Choroid plexus epithelial cell (primary cell): ENCODE measurements at regions not wholly inside any gene's neighbourhood (a gene's known extent, or its start where the extent isn't known, plus 50 kb on each side); places are given as distances from the start of the nearest gene placed in this dataset.

Experiments
- DNase-seq: peaks from one replicate; pipeline ENCODE4 v3.0.0-alpha.2; 2010; ENCODE audit warnings: low read depth
- H3K4me3 ChIP-seq: 2 replicates; pipeline ENCODE4 v1.5.1; 2011; ENCODE audit warnings: low read depth, mild to moderate bottlenecking, control low read depth, low read length, moderate library complexity
- TF ChIP-seq, protein P1 (sequence below): conservative IDR thresholded peaks from 2 replicates; pipeline ENCODE4 v1.5.1; 2011; ENCODE audit warnings: low read depth, mild to moderate bottlenecking, control low read depth, inconsistent platforms, low read length, moderate library complexity

DNA sequence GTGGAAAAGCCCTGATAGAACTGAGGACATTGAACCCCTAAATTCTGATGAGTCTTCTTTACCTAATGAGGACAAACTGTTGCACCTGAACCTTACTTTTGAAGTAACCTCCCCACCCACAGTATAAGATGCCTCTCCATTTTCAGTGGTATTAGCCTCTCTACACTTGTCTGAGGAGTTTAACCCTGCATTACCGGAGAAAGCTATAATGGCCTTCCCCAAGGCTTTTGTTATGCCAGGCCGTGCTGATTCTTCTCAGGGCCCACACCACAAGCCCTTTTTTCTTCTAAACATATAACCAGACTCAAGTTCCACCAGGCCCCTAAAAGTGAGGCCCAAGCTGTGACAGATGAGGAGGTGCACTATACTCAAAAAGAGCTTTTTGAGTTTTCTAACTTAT is 345.8 kb upstream of the GRID2 start:
- no peak overlapping the region for H3K4me3 ChIP-seq
- TF ChIP-seq, protein P1, sequence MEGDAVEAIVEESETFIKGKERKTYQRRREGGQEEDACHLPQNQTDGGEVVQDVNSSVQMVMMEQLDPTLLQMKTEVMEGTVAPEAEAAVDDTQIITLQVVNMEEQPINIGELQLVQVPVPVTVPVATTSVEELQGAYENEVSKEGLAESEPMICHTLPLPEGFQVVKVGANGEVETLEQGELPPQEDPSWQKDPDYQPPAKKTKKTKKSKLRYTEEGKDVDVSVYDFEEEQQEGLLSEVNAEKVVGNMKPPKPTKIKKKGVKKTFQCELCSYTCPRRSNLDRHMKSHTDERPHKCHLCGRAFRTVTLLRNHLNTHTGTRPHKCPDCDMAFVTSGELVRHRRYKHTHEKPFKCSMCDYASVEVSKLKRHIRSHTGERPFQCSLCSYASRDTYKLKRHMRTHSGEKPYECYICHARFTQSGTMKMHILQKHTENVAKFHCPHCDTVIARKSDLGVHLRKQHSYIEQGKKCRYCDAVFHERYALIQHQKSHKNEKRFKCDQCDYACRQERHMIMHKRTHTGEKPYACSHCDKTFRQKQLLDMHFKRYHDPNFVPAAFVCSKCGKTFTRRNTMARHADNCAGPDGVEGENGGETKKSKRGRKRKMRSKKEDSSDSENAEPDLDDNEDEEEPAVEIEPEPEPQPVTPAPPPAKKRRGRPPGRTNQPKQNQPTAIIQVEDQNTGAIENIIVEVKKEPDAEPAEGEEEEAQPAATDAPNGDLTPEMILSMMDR, result no peak

DNA sequence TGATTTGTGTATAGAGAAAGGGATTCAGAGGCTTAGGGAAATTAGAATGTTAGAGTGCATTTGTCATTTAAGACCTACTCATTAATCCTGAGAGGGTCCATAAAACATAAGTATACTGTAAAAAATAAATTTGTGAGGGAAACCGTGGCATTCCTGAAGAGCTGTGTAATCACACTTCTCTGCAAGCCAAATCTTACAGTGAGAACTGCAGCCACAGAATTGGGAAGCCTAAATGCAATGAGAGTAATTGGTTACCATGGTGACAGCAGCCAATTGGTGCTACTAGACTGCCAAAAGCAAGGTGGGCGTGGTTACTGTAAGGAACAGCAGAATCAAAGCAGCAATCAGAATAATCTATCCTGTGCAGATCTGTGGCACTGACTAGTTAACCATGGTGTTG is 345.2 kb upstream of the GRID2 start:
- TF ChIP-seq, protein P1, result no peak
- peak; percentile 8 for DNase-seq
- H3K4me3 ChIP-seq, result no peak overlapping the region

More for the DNA sequence above, 345.8 kb upstream of the GRID2 start:
- no peak for DNase-seq

DNA sequence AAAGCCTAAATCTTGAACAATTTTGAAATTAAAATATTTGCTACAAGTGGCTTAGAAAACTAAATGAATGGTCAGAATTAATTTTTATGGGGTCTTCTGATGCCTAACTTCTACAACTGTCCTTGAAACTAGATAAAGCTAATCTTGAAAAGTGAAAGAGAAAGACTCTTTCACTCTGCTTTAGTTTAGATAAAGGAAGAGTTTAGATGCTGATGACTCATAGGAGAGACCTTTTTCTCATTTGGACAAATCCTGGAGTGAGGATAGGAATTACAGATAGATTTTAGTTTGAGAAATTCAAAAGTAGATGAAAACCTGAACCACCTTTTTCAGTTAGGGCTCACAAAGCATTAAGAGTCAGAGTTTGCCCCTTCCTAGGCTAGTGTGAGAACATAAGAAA is 342.3 kb upstream of the GRID2 start:
- DNase-seq, result peak; percentile 20
- H3K4me3 ChIP-seq, result no peak overlapping the region
- TF ChIP-seq, protein P1, result no peak

DNA sequence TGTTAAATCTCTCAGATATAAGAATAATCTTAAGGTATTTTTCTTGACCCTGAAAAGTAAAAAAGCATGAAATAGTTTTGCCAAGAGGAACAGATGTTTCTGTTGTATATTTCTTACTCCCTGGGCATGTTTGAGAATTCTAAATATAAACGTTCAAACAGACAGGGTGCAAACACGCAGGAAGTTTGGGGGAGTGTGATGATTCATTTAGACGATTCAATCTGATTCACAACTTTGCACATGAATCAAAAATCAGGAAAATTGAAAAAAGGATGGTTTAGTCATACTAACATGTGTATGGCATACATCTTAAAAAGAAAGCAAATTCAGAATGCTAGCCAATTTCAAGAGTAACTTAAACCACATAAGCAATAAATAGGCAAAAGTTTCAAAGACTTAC is 340.3 kb upstream of the GRID2 start:
- no peak overlapping the region for H3K4me3 ChIP-seq
- peak; percentile 43 for DNase-seq
- TF ChIP-seq, protein P1, result no peak

DNA sequence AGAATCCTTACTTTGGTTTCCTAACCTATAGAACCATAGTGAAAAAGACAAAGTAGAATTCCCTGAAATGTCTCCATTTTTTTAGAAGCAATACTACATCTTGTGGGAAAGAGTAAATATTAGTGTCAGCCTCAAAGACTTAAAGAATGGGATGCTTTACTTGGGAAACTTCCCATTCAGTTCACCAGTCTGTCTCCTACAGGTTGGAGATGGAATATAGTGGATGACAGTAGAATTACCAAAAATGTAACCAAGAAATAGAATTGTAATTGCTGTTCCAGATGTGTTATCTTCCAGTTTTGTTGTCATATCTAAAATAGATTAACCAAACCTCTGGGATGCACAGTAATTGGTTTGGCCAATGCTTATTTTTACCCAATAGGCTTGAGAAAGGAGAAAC is 338.6 kb upstream of the GRID2 start:
- no peak for DNase-seq
- H3K4me3 ChIP-seq, result no peak overlapping the region
- TF ChIP-seq, protein P1, result no peak

DNA sequence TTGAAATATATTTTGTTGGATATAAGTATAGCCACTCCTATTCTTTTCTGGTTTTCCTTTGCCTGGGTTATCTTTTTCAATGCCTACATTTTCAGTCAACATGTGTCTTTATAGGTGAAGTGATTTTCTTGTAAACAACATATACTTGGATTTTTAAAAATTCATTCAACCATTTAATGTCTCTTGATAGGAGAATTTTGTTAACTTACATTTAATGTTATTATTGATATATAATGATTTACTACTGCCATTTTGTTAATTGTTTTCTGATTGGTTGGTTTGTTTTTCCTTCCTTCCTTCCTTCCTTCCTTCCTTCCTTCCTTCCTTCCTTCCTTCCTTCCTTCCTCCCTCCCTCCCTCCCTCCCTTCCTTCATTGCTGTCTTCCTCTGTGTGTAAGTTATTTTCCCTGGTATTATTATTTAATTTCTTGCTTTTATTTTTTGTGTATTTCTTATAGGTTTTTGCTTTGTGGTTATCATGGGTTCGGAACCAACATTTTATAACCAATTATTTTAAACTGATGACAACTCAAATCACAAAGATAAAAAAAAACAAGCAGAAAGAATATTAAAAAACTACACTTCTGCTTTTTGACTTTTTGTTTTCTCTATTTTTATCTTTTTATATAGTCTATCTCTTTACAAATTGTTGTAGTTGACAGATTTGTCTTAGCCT is 330.1 kb upstream of the GRID2 start:
- H3K4me3 ChIP-seq, result no peak overlapping the region
- DNase-seq, result no peak
- TF ChIP-seq, protein P1, result no peak

DNA sequence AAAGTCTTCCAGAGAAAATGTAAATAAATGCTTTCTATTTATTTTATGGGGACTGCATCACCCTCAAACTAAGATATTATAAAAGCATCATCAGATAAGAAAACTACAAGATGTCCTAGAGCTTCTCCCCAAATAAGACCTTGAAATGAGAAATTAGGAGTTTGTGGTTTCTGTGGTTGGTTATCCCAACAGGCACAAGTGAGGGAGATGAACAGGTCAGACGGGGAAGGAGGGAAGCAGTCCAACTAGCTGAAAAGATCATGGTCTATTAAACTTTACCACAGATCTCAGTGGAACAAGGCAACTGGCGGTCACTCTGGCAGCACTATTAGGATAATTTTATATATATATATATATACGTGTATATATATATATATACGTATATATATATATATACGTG is 319.3 kb upstream of the GRID2 start:
- TF ChIP-seq, protein P1, result no peak
- DNase-seq, result no peak
- H3K4me3 ChIP-seq, result no peak overlapping the region
